ENCODE measurements at regions not wholly inside any gene's neighbourhood (a gene's known extent, or its start where the extent isn't known, plus 50 kb on each side); places are given as distances from the start of the nearest gene placed in this dataset.

- TF ChIP-seq TEAD1 (CRISPR knock-in tag; IDR thresholded peaks at IDR 0.05) (no peak), ZMAT4 (CRISPR knock-in tag; IDR thresholded peaks at IDR 0.05) (no peak), ZNF671 (CRISPR knock-in tag; IDR thresholded peaks at IDR 0.05) (no peak)
Observed at GRCh38 chr4:78675325-78675724, 100.8 kb upstream of the BMP2K start (continued).

- no peaks in the 10 kb centered on the region for H3K9me3 Mint-ChIP-seq
- no peak for ATAC-seq
- no peak overlapping the region for H3K27ac Mint-ChIP-seq
- POLR2A ChIA-PET: no interaction called here
- TF ChIP-seq ATF2 (CRISPR knock-in tag; IDR thresholded peaks at IDR 0.05; ENCODE audit: borderline replicate concordance, low read depth): no peak
- no peak for TF ChIP-seq JAZF1 (CRISPR knock-in tag; IDR thresholded peaks at IDR 0.05)
- no peak for TF ChIP-seq ZNF263 (CRISPR knock-in tag; IDR thresholded peaks at IDR 0.05; ENCODE audit: low read depth)
- no peak for TF ChIP-seq STAT6 (CRISPR knock-in tag; conservative IDR thresholded peaks at IDR 0.05; ENCODE audit: low read depth)
- no peak for TF ChIP-seq TP53 (CRISPR knock-in tag; IDR thresholded peaks at IDR 0.05)
- no peak for TF ChIP-seq CBFB (CRISPR knock-in tag; IDR thresholded peaks at IDR 0.05; ENCODE audit: low read depth)
- no peak for TF ChIP-seq ATF6 (CRISPR knock-in tag; IDR thresholded peaks at IDR 0.05)
- no peak for TF ChIP-seq NFE2L1 (CRISPR knock-in tag; IDR thresholded peaks at IDR 0.05)
- TF ChIP-seq ZNF396 (CRISPR knock-in tag; IDR thresholded peaks at IDR 0.05; ENCODE audit: borderline replicate concordance): no peak
- H3K4me1 Mint-ChIP-seq: no peaks in the 10 kb centered on the region
- no peak for DNase-seq (ENCODE audit: low spot score)
- CTCF ChIA-PET: no interaction called here
- no peaks in the 10 kb centered on the region for H3K27me3 Mint-ChIP-seq (ENCODE audit: low read depth)
- H3K4me3 Mint-ChIP-seq: no peak overlapping the region
- no peaks in the 10 kb centered on the region for H3K36me3 Mint-ChIP-seq
Observed at GRCh38 chr4:78682070-78682469, 94.1 kb upstream of the BMP2K start.

- no peaks in the 10 kb centered on the region for H3K9me3 Mint-ChIP-seq
- no peaks in the 10 kb centered on the region for H3K27me3 Mint-ChIP-seq (ENCODE audit: low read depth)
- H3K36me3 Mint-ChIP-seq: no peaks in the 10 kb centered on the region
- DNase-seq (ENCODE audit: low spot score) (no peak), ATAC-seq (no peak)
- TF ChIP-seq ZSCAN18 (CRISPR knock-in tag; IDR thresholded peaks at IDR 0.05) (no peak), MXD4 (CRISPR knock-in tag; IDR thresholded peaks at IDR 0.05; ENCODE audit: borderline replicate concordance) (no peak), ZNF232 (CRISPR knock-in tag; IDR thresholded peaks at IDR 0.05) (no peak), USF2 (CRISPR knock-in tag; IDR thresholded peaks at IDR 0.05) (no peak), E2F5 (CRISPR knock-in tag; IDR thresholded peaks at IDR 0.05) (no peak), PRRX2 (CRISPR knock-in tag; IDR thresholded peaks at IDR 0.05) (no peak), ARID4B (CRISPR knock-in tag; IDR thresholded peaks at IDR 0.05; ENCODE audit: borderline replicate concordance) (no peak), IRF1 (CRISPR knock-in tag; IDR thresholded peaks at IDR 0.05) (no peak)
- ChIA-PET CTCF (no interaction called here), POLR2A (no interaction called here)
- no peak overlapping the region for H3K27ac Mint-ChIP-seq
- H3K4me3 Mint-ChIP-seq: no peak overlapping the region
- H3K4me1 Mint-ChIP-seq: no peaks in the 10 kb centered on the region
Observed at GRCh38 chr4:78683352-78683751, 92.8 kb upstream of the BMP2K start.

Data from WTC11 (cell line).